ENCODE measurements at regions not wholly inside any gene's neighbourhood (a gene's known extent, or its start where the extent isn't known, plus 50 kb on each side); places are given as distances from the start of the nearest gene placed in this dataset.

GRCh38 chr2:41886145-41886664, 161.6 kb upstream of the PKDCC start:
- no peak for DNase-seq (ENCODE audit: low spot score)
- no peak overlapping the region for H3K4me3 ChIP-seq (ENCODE audit: low read depth in 1 of 3, low read length in 3 of 3)
- no peaks in the 10 kb centered on the region for H3K9me3 ChIP-seq (ENCODE audit: control insufficient read depth in 4 of 4, low read length in 3 of 4)
- TF ChIP-seq MAX (IDR thresholded peaks at IDR 0.05) (no peak), ATF3 (IDR thresholded peaks at IDR 0.05) (no peak), CTCF (IDR thresholded peaks at IDR 0.05; ENCODE audit: low read depth, low read length, missing input control) (no peak), EGR1 (IDR thresholded peaks at IDR 0.05; ENCODE audit: low read depth in 2 of 2) (no peak), SP1 (IDR thresholded peaks at IDR 0.05) (no peak), TAF1 (conservative IDR thresholded peaks at IDR 0.05) (no peak), FOXA2 (IDR thresholded peaks at IDR 0.05) (no peak), FOXA1 (IDR thresholded peaks at IDR 0.05) (no peak), GABPA (IDR thresholded peaks at IDR 0.05 in 1 of 2, conservative IDR thresholded peaks at IDR 0.05 in 1 of 2) (no peak), REST (IDR thresholded peaks at IDR 0.05) (no peak), HNF4G (IDR thresholded peaks at IDR 0.05) (no peak), HNF4A (conservative IDR thresholded peaks at IDR 0.05) (no peak), RAD21 (IDR thresholded peaks at IDR 0.05) (no peak), JUND (IDR thresholded peaks at IDR 0.05) (no peak), NR2F2 (IDR thresholded peaks at IDR 0.05) (no peak)
- H3K4me1 ChIP-seq (ENCODE audit: control insufficient read depth in 4 of 4, insufficient read depth in 4 of 4, low read length in 3 of 4), result peaks cover 0 to 6% (median 0%) of the 10 kb centered on the region in 4 donors
- no peaks in the 10 kb centered on the region for H3K27me3 ChIP-seq (ENCODE audit: control insufficient read depth in 4 of 4, insufficient read depth in 4 of 4, low read length in 3 of 4)
- no peak overlapping the region for H3K9ac ChIP-seq (ENCODE audit: low read depth in 1 of 2, low read length in 2 of 2)
- H3K36me3 ChIP-seq (ENCODE audit: control insufficient read depth in 4 of 4, insufficient read depth in 3 of 4, low read depth in 1 of 4, low read length in 3 of 4), result no peaks in the 10 kb centered on the region
- no peak overlapping the region for H3K27ac ChIP-seq (ENCODE audit: low read depth in 1 of 2, low read length in 2 of 2)
- WGBS, result 73% methylated on average over 2 of the region's 2 CpGs

GRCh38 chr2:41886757-41887156, 161.1 kb upstream of the PKDCC start:
- Histone ChIP-seq H3K27ac (ENCODE audit: low read depth in 1 of 2, low read length in 2 of 2) (no peak overlapping the region), H3K9me3 (ENCODE audit: control insufficient read depth in 4 of 4, low read length in 3 of 4) (no peaks in the 10 kb centered on the region), H3K4me1 (ENCODE audit: control insufficient read depth in 4 of 4, insufficient read depth in 4 of 4, low read length in 3 of 4) (peaks cover 0 to under 1% (median 0%) of the 10 kb centered on the region in 4 donors), H3K9ac (ENCODE audit: low read depth in 1 of 2, low read length in 2 of 2) (no peak overlapping the region), H3K27me3 (ENCODE audit: control insufficient read depth in 4 of 4, insufficient read depth in 4 of 4, low read length in 3 of 4) (no peaks in the 10 kb centered on the region), H3K4me3 (ENCODE audit: low read depth in 1 of 3, low read length in 3 of 3) (no peak overlapping the region), H3K36me3 (ENCODE audit: control insufficient read depth in 4 of 4, insufficient read depth in 3 of 4, low read depth in 1 of 4, low read length in 3 of 4) (no peaks in the 10 kb centered on the region)
- peak; percentile 45 for TF ChIP-seq NR2F2 (IDR thresholded peaks at IDR 0.05)
- no peak for TF ChIP-seq JUND (IDR thresholded peaks at IDR 0.05)
- peak in 1 of 2 donors; percentile 4 for TF ChIP-seq RXRA (IDR thresholded peaks at IDR 0.05)
- TF ChIP-seq HNF4A (conservative IDR thresholded peaks at IDR 0.05), result peak in 1 of 2 donors; percentile 44
- TF ChIP-seq RAD21 (IDR thresholded peaks at IDR 0.05), result peak in 1 of 2 donors; percentile 14
- WGBS, result 49% methylated on average over 2 of the region's 2 CpGs
- no peak for DNase-seq (ENCODE audit: low spot score)
